ENCODE measurements at regions not wholly inside any gene's neighbourhood (a gene's known extent, or its start where the extent isn't known, plus 50 kb on each side); places are given as distances from the start of the nearest gene placed in this dataset.

GRCh38 chr10:43849551-43849950 is 200.9 kb upstream of the ZNF32 start:
- H3K36me3 Mint-ChIP-seq (ENCODE audit: low read depth) = no peaks in the 10 kb centered on the region
- ATAC-seq (ENCODE audit: poor library complexity) (no peak), DNase-seq (no peak)
- H3K4me3 Mint-ChIP-seq = no peak overlapping the region
- no peaks in the 10 kb centered on the region for H3K9me3 Mint-ChIP-seq
- Histone ChIP-seq H3K27me3 (ENCODE audit: control insufficient read depth in 1 of 2, insufficient read depth in 2 of 2, low read length in 2 of 2) (no peaks in the 10 kb centered on the region), H3K36me3 (ENCODE audit: insufficient read depth, low read length) (no peaks in the 10 kb centered on the region), H3K9me3 (ENCODE audit: control insufficient read depth in 1 of 2, insufficient read depth in 1 of 2, low read length in 2 of 2) (peaks cover 0 to 3% of the 10 kb centered on the region in 2 experiments), H3K4me1 (ENCODE audit: insufficient read depth, low read length) (peaks cover 12% of the 10 kb centered on the region), H3K4me3 (ENCODE audit: low read length) (no peak overlapping the region), H3K27ac (ENCODE audit: low read depth in 1 of 2, low read length in 2 of 2) (no peak overlapping the region)
- ChIA-PET CTCF (no interaction called here), POLR2A (no interaction called here)
- no peaks in the 10 kb centered on the region for H3K27me3 Mint-ChIP-seq
- no peak for TF ChIP-seq CTCF (IDR thresholded peaks at IDR 0.05)
- peaks cover 31% of the 10 kb centered on the region for H3K4me1 Mint-ChIP-seq (ENCODE audit: low read depth)
- H3K27ac Mint-ChIP-seq = no peak overlapping the region
- intact Hi-C loops (cut with DNase I, micrococcal nuclease) = no loop called here

GRCh38 chr10:43846968-43847367 is 198.3 kb upstream of the ZNF32 start:
- peak overlapping the region; percentile 85 for H3K27ac Mint-ChIP-seq
- CTCF ChIA-PET = no interaction called here
- no peaks in the 10 kb centered on the region for H3K36me3 Mint-ChIP-seq (ENCODE audit: low read depth)
- no peak for TF ChIP-seq CTCF (IDR thresholded peaks at IDR 0.05)
- Histone ChIP-seq H3K9me3 (ENCODE audit: control insufficient read depth in 1 of 2, insufficient read depth in 1 of 2, low read length in 2 of 2) (peaks cover 0 to 3% of the 10 kb centered on the region in 2 experiments), H3K4me1 (ENCODE audit: insufficient read depth, low read length) (peaks cover 12% of the 10 kb centered on the region), H3K27me3 (ENCODE audit: control insufficient read depth in 1 of 2, insufficient read depth in 2 of 2, low read length in 2 of 2) (no peaks in the 10 kb centered on the region), H3K4me3 (ENCODE audit: low read length) (no peak overlapping the region), H3K36me3 (ENCODE audit: insufficient read depth, low read length) (no peaks in the 10 kb centered on the region), H3K27ac (ENCODE audit: low read depth in 1 of 2, low read length in 2 of 2) (no peak overlapping the region)
- no peak overlapping the region for H3K4me3 Mint-ChIP-seq
- intact Hi-C loops (cut with DNase I, micrococcal nuclease) = no loop called here
- H3K9me3 Mint-ChIP-seq = no peaks in the 10 kb centered on the region
- POLR2A ChIA-PET = interaction anchor here (1.4 kb wide), 1 partner anchor 24 kb away, joined by 5 read pairs; no protein-coding TSS in a partner anchor
- no peaks in the 10 kb centered on the region for H3K27me3 Mint-ChIP-seq
- ATAC-seq (ENCODE audit: poor library complexity) = no peak
- H3K4me1 Mint-ChIP-seq (ENCODE audit: low read depth) = peaks cover 36% of the 10 kb centered on the region
- DNase-seq = no peak

GRCh38 chr10:43846187-43846680 is 197.6 kb upstream of the ZNF32 start:
- H3K4me3 ChIP-seq (ENCODE audit: low read length) = peak overlapping the region; percentile 6
- no peaks in the 10 kb centered on the region for H3K9me3 Mint-ChIP-seq
- H3K4me3 Mint-ChIP-seq = peak overlapping the region; percentile 83
- CTCF ChIA-PET = no interaction called here
- peaks cover 0 to 3% of the 10 kb centered on the region in 2 experiments for H3K9me3 ChIP-seq (ENCODE audit: control insufficient read depth in 1 of 2, insufficient read depth in 1 of 2, low read length in 2 of 2)
- DNase-seq = peak in 8 of 14 experiments; percentile 9 to 61 (median 36)
- no peak for TF ChIP-seq CTCF (IDR thresholded peaks at IDR 0.05)
- peaks cover 12% of the 10 kb centered on the region for H3K4me1 ChIP-seq (ENCODE audit: insufficient read depth, low read length)
- peak overlapping the region; percentile 85 for H3K27ac Mint-ChIP-seq
- H3K27me3 ChIP-seq (ENCODE audit: control insufficient read depth in 1 of 2, insufficient read depth in 2 of 2, low read length in 2 of 2) = no peaks in the 10 kb centered on the region
- H3K36me3 Mint-ChIP-seq (ENCODE audit: low read depth) = no peaks in the 10 kb centered on the region
- H3K27ac ChIP-seq (ENCODE audit: low read depth in 1 of 2, low read length in 2 of 2) = no peak overlapping the region
- peaks cover 36% of the 10 kb centered on the region for H3K4me1 Mint-ChIP-seq (ENCODE audit: low read depth)
- intact Hi-C loops (cut with DNase I, micrococcal nuclease) = no loop called here
- ATAC-seq (ENCODE audit: poor library complexity) = peak; percentile 56
- H3K36me3 ChIP-seq (ENCODE audit: insufficient read depth, low read length) = no peaks in the 10 kb centered on the region
- H3K27me3 Mint-ChIP-seq = no peaks in the 10 kb centered on the region
- POLR2A ChIA-PET = interaction anchor here (1.4 kb wide), 1 partner anchor 23 kb away, joined by 5 read pairs; no protein-coding TSS in a partner anchor

Data from CD4-positive, alpha-beta T cell (primary cell).